ENCODE measurements at regions not wholly inside any gene's neighbourhood (a gene's known extent, or its start where the extent isn't known, plus 50 kb on each side); places are given as distances from the start of the nearest gene placed in this dataset.

GRCh38 chr4:128483041-128483440 lies 195.4 kb upstream of the PGRMC2 start:
- Histone ChIP-seq H3K27ac (ENCODE audit: low read length) (no peak overlapping the region), H3K9ac (ENCODE audit: low read length) (no peak overlapping the region), H3K36me3 (ENCODE audit: control insufficient read depth, low read depth, low read length) (no peaks in the 10 kb centered on the region), H3K4me3 (ENCODE audit: low read length) (no peak overlapping the region), H3K4me1 (ENCODE audit: control insufficient read depth, low read depth, low read length) (no peaks in the 10 kb centered on the region), H3K9me3 (ENCODE audit: control insufficient read depth, low read depth, low read length) (no peaks in the 10 kb centered on the region), H3K27me3 (ENCODE audit: control insufficient read depth, insufficient read depth, low read length) (no peaks in the 10 kb centered on the region)

- Histone ChIP-seq H3K27me3 (ENCODE audit: control insufficient read depth, insufficient read depth, low read length) (no peaks in the 10 kb centered on the region), H3K36me3 (ENCODE audit: control insufficient read depth, low read depth, low read length) (no peaks in the 10 kb centered on the region), H3K9me3 (ENCODE audit: control insufficient read depth, low read depth, low read length) (no peaks in the 10 kb centered on the region), H3K4me3 (ENCODE audit: low read length) (no peak overlapping the region), H3K4me1 (ENCODE audit: control insufficient read depth, low read depth, low read length) (no peaks in the 10 kb centered on the region), H3K27ac (ENCODE audit: low read length) (no peak overlapping the region), H3K9ac (ENCODE audit: low read length) (no peak overlapping the region)
Measured at GRCh38 chr4:128481752-128482480, 194.3 kb upstream of the PGRMC2 start.

- Histone ChIP-seq H3K9ac (ENCODE audit: low read length) (no peak overlapping the region), H3K27me3 (ENCODE audit: control insufficient read depth, insufficient read depth, low read length) (no peaks in the 10 kb centered on the region), H3K27ac (ENCODE audit: low read length) (no peak overlapping the region), H3K9me3 (ENCODE audit: control insufficient read depth, low read depth, low read length) (no peaks in the 10 kb centered on the region), H3K36me3 (ENCODE audit: control insufficient read depth, low read depth, low read length) (no peaks in the 10 kb centered on the region), H3K4me1 (ENCODE audit: control insufficient read depth, low read depth, low read length) (no peaks in the 10 kb centered on the region), H3K4me3 (ENCODE audit: low read length) (no peak overlapping the region)
Measured at GRCh38 chr4:128480945-128481344, 193.3 kb upstream of the PGRMC2 start.

GRCh38 chr4:128477540-128477939 lies 189.9 kb upstream of the PGRMC2 start:
- H3K27me3 ChIP-seq (ENCODE audit: control insufficient read depth, insufficient read depth, low read length) = no peaks in the 10 kb centered on the region
- no peak overlapping the region for H3K9ac ChIP-seq (ENCODE audit: low read length)
- H3K4me1 ChIP-seq (ENCODE audit: control insufficient read depth, low read depth, low read length) = no peaks in the 10 kb centered on the region
- H3K36me3 ChIP-seq (ENCODE audit: control insufficient read depth, low read depth, low read length) = no peaks in the 10 kb centered on the region
- H3K9me3 ChIP-seq (ENCODE audit: control insufficient read depth, low read depth, low read length) = no peaks in the 10 kb centered on the region
- H3K27ac ChIP-seq (ENCODE audit: low read length) = no peak overlapping the region
- H3K4me3 ChIP-seq (ENCODE audit: low read length) = no peak overlapping the region

- Histone ChIP-seq H3K27me3 (ENCODE audit: control insufficient read depth, insufficient read depth, low read length) (no peaks in the 10 kb centered on the region), H3K4me3 (ENCODE audit: low read length) (no peak overlapping the region), H3K27ac (ENCODE audit: low read length) (no peak overlapping the region), H3K9ac (ENCODE audit: low read length) (no peak overlapping the region), H3K36me3 (ENCODE audit: control insufficient read depth, low read depth, low read length) (no peaks in the 10 kb centered on the region), H3K9me3 (ENCODE audit: control insufficient read depth, low read depth, low read length) (no peaks in the 10 kb centered on the region), H3K4me1 (ENCODE audit: control insufficient read depth, low read depth, low read length) (no peaks in the 10 kb centered on the region)
Measured at GRCh38 chr4:128475597-128475996, 188.0 kb upstream of the PGRMC2 start.

GRCh38 chr4:128471576-128471975 lies 184.0 kb upstream of the PGRMC2 start:
- Histone ChIP-seq H3K4me1 (ENCODE audit: control insufficient read depth, low read depth, low read length) (no peaks in the 10 kb centered on the region), H3K27ac (ENCODE audit: low read length) (no peak overlapping the region), H3K36me3 (ENCODE audit: control insufficient read depth, low read depth, low read length) (no peaks in the 10 kb centered on the region), H3K4me3 (ENCODE audit: low read length) (no peak overlapping the region), H3K27me3 (ENCODE audit: control insufficient read depth, insufficient read depth, low read length) (no peaks in the 10 kb centered on the region), H3K9me3 (ENCODE audit: control insufficient read depth, low read depth, low read length) (no peaks in the 10 kb centered on the region), H3K9ac (ENCODE audit: low read length) (no peak overlapping the region)

- H3K4me3 ChIP-seq (ENCODE audit: low read length) = no peak overlapping the region
- no peaks in the 10 kb centered on the region for H3K27me3 ChIP-seq (ENCODE audit: control insufficient read depth, insufficient read depth, low read length)
- no peak overlapping the region for H3K27ac ChIP-seq (ENCODE audit: low read length)
- H3K4me1 ChIP-seq (ENCODE audit: control insufficient read depth, low read depth, low read length) = no peaks in the 10 kb centered on the region
- no peaks in the 10 kb centered on the region for H3K9me3 ChIP-seq (ENCODE audit: control insufficient read depth, low read depth, low read length)
- H3K9ac ChIP-seq (ENCODE audit: low read length) = no peak overlapping the region
- no peaks in the 10 kb centered on the region for H3K36me3 ChIP-seq (ENCODE audit: control insufficient read depth, low read depth, low read length)
Measured at GRCh38 chr4:128470492-128471053, 183.0 kb upstream of the PGRMC2 start.

GRCh38 chr4:128468123-128468989 lies 180.7 kb upstream of the PGRMC2 start:
- Histone ChIP-seq H3K4me3 (ENCODE audit: low read length) (no peak overlapping the region), H3K27me3 (ENCODE audit: control insufficient read depth, insufficient read depth, low read length) (no peaks in the 10 kb centered on the region), H3K27ac (ENCODE audit: low read length) (no peak overlapping the region), H3K9ac (ENCODE audit: low read length) (no peak overlapping the region), H3K36me3 (ENCODE audit: control insufficient read depth, low read depth, low read length) (no peaks in the 10 kb centered on the region), H3K9me3 (ENCODE audit: control insufficient read depth, low read depth, low read length) (no peaks in the 10 kb centered on the region), H3K4me1 (ENCODE audit: control insufficient read depth, low read depth, low read length) (no peaks in the 10 kb centered on the region)

GRCh38 chr4:128465523-128465922 lies 177.9 kb upstream of the PGRMC2 start:
- H3K4me3 ChIP-seq (ENCODE audit: low read length) = no peak overlapping the region
- H3K9ac ChIP-seq (ENCODE audit: low read length) = no peak overlapping the region
- no peaks in the 10 kb centered on the region for H3K27me3 ChIP-seq (ENCODE audit: control insufficient read depth, insufficient read depth, low read length)
- H3K36me3 ChIP-seq (ENCODE audit: control insufficient read depth, low read depth, low read length) = no peaks in the 10 kb centered on the region
- peaks cover 12% of the 10 kb centered on the region for H3K4me1 ChIP-seq (ENCODE audit: control insufficient read depth, low read depth, low read length)
- no peaks in the 10 kb centered on the region for H3K9me3 ChIP-seq (ENCODE audit: control insufficient read depth, low read depth, low read length)
- H3K27ac ChIP-seq (ENCODE audit: low read length) = no peak overlapping the region

GRCh38 chr4:128463006-128463405 lies 175.4 kb upstream of the PGRMC2 start:
- no peak overlapping the region for H3K27ac ChIP-seq (ENCODE audit: low read length)
- H3K4me1 ChIP-seq (ENCODE audit: control insufficient read depth, low read depth, low read length) = peaks cover 12% of the 10 kb centered on the region
- no peaks in the 10 kb centered on the region for H3K9me3 ChIP-seq (ENCODE audit: control insufficient read depth, low read depth, low read length)
- no peaks in the 10 kb centered on the region for H3K36me3 ChIP-seq (ENCODE audit: control insufficient read depth, low read depth, low read length)
- no peak overlapping the region for H3K9ac ChIP-seq (ENCODE audit: low read length)
- no peaks in the 10 kb centered on the region for H3K27me3 ChIP-seq (ENCODE audit: control insufficient read depth, insufficient read depth, low read length)
- H3K4me3 ChIP-seq (ENCODE audit: low read length) = no peak overlapping the region

GRCh38 chr4:128462103-128462783 lies 174.6 kb upstream of the PGRMC2 start:
- no peaks in the 10 kb centered on the region for H3K27me3 ChIP-seq (ENCODE audit: control insufficient read depth, insufficient read depth, low read length)
- H3K27ac ChIP-seq (ENCODE audit: low read length) = no peak overlapping the region
- no peaks in the 10 kb centered on the region for H3K9me3 ChIP-seq (ENCODE audit: control insufficient read depth, low read depth, low read length)
- peak overlapping the region; percentile 14 for H3K4me3 ChIP-seq (ENCODE audit: low read length)
- no peak overlapping the region for H3K9ac ChIP-seq (ENCODE audit: low read length)
- peaks cover 12% of the 10 kb centered on the region for H3K4me1 ChIP-seq (ENCODE audit: control insufficient read depth, low read depth, low read length)
- no peaks in the 10 kb centered on the region for H3K36me3 ChIP-seq (ENCODE audit: control insufficient read depth, low read depth, low read length)
